DOHH2 (cell line): ENCODE measurements at regions not wholly inside any gene's neighbourhood (a gene's known extent, or its start where the extent isn't known, plus 50 kb on each side); places are given as distances from the start of the nearest gene placed in this dataset.

Experiments
- CTCF ChIP-seq: fragments of 200-600 bp; sonication (generic); IDR thresholded peaks from one replicate; pipeline ENCODE4 v1.5.1; 2014; ENCODE audit warnings: antibody characterized with exemption, mild to moderate bottlenecking, low read depth, low read length; ENCODE audit not compliant: poor library complexity, severe bottlenecking
- EZH2phosphoT487 ChIP-seq: fragments of 200-600 bp; sonication (generic); IDR thresholded peaks from 2 replicates; pipeline ENCODE4 v1.6.1; 2017; ENCODE audit warnings: borderline replicate concordance, mild to moderate bottlenecking, antibody characterized with exemption, low read length, moderate library complexity, mixed read lengths

GRCh38 chr5:109945097-109945678, 255.5 kb downstream of the MAN2A1 start:
- no peak for TF ChIP-seq CTCF
- no peak for TF ChIP-seq EZH2phosphoT487
